ENCODE measurements at regions not wholly inside any gene's neighbourhood (a gene's known extent, or its start where the extent isn't known, plus 50 kb on each side); places are given as distances from the start of the nearest gene placed in this dataset.

DNA sequence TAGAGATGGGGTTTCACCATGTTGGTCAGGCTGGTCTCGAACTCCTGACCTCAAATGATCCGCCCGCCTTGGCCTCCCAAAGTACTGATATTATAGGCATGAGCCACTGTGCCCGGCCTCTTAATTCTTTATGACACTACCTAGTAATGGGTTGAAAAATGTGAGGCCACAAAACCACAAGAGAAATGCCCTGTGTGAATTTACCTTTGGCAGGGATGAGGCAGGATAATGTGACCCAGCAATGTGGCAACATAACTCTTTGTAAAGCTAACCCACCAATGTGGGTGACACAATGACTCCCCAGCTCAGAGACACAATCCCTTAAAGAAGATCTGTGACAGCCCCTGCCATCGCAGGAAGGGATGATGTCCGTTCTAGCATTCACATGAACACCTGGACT is 533.1 kb downstream of the KLF5 start:
- H3K4me1 ChIP-seq (ENCODE audit: control insufficient read depth, insufficient read depth, low read depth, low read length), result no peaks in the 10 kb centered on the region
- H3K4ac ChIP-seq (ENCODE audit: low read depth in 1 of 2, low read length in 2 of 2), result no peak overlapping the region
- no peaks in the 10 kb centered on the region for H3K79me1 ChIP-seq (replicated peaks; ENCODE audit: low read length, poor library complexity, severe bottlenecking)
- no peak overlapping the region for H2AK5ac ChIP-seq (ENCODE audit: low read length, severe bottlenecking)
- no peak for DNase-seq
- no peak overlapping the region for H4K91ac ChIP-seq (ENCODE audit: low read length)
- no peak overlapping the region for H4K8ac ChIP-seq (ENCODE audit: low read length)
- H3K9me3 ChIP-seq (ENCODE audit: control insufficient read depth, low read length), result no peaks in the 10 kb centered on the region
- 98% methylated on average over 6 of the region's 6 CpGs for WGBS
- no peak overlapping the region for H3K9ac ChIP-seq (ENCODE audit: low read length)
- no peak overlapping the region for H3K23ac ChIP-seq (ENCODE audit: low read length in 2 of 2)
- H3K4me3 ChIP-seq (ENCODE audit: insufficient read depth in 1 of 2, low read depth in 1 of 2, low read length in 2 of 2), result no peak overlapping the region
- no peaks in the 10 kb centered on the region for H3K27me3 ChIP-seq (ENCODE audit: control insufficient read depth in 1 of 2, insufficient read depth in 1 of 2, low read length in 2 of 2)
- H2BK5ac ChIP-seq (ENCODE audit: low read depth, low read length, poor library complexity, severe bottlenecking), result no peak overlapping the region
- H3K27ac ChIP-seq (ENCODE audit: low read length, poor library complexity, severe bottlenecking), result no peak overlapping the region
- H3K14ac ChIP-seq (ENCODE audit: low read length in 2 of 2), result no peak overlapping the region
- H2BK15ac ChIP-seq (ENCODE audit: low read depth, poor library complexity, severe bottlenecking), result no peak overlapping the region
- H3K4me2 ChIP-seq (ENCODE audit: low read length, poor library complexity, severe bottlenecking), result no peak overlapping the region
- no peaks in the 10 kb centered on the region for H3K36me3 ChIP-seq (ENCODE audit: control insufficient read depth in 1 of 2, insufficient read depth in 2 of 2, low read depth in 1 of 2, low read length in 2 of 2)
- no peak overlapping the region for H3K18ac ChIP-seq (ENCODE audit: low read depth in 1 of 2, low read length in 2 of 2)
- no peak overlapping the region for H2BK12ac ChIP-seq (ENCODE audit: low read length in 2 of 2)
- no peak overlapping the region for H2AFZ ChIP-seq (ENCODE audit: low read depth, low read length)
- no peak overlapping the region for H2BK120ac ChIP-seq (ENCODE audit: low read depth, low read length)

DNA sequence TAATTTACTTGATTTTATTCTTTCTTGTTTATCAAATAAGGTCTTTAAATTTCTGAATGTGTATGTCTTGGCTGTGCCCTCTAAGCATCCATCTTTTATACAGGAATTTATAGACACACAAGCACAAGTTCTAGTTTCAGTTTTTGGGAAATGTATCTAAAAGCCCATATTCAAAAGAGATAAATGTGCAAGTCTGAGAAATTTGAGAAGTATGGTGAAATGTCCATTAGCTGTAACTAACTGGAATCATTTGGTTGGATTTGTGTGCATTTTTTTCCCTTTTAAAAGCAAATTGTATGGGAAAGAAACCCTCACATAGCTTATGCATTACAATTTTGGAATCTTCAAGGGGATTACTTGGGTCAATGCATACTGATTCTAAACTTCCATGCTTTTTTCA is 532.0 kb downstream of the KLF5 start:
- H2BK120ac ChIP-seq (ENCODE audit: low read depth, low read length), result no peak overlapping the region
- no peak overlapping the region for H3K27ac ChIP-seq (ENCODE audit: low read length, poor library complexity, severe bottlenecking)
- DNase-seq, result no peak
- no peak overlapping the region for H3K23ac ChIP-seq (ENCODE audit: low read length in 2 of 2)
- no peak overlapping the region for H2AFZ ChIP-seq (ENCODE audit: low read depth, low read length)
- no peak overlapping the region for H3K18ac ChIP-seq (ENCODE audit: low read depth in 1 of 2, low read length in 2 of 2)
- H2BK12ac ChIP-seq (ENCODE audit: low read length in 2 of 2), result no peak overlapping the region
- no peaks in the 10 kb centered on the region for H3K9me3 ChIP-seq (ENCODE audit: control insufficient read depth, low read length)
- no peak overlapping the region for H4K91ac ChIP-seq (ENCODE audit: low read length)
- H2BK15ac ChIP-seq (ENCODE audit: low read depth, poor library complexity, severe bottlenecking), result no peak overlapping the region
- H4K8ac ChIP-seq (ENCODE audit: low read length), result no peak overlapping the region
- no peak overlapping the region for H3K4me2 ChIP-seq (ENCODE audit: low read length, poor library complexity, severe bottlenecking)
- H3K4ac ChIP-seq (ENCODE audit: low read depth in 1 of 2, low read length in 2 of 2), result no peak overlapping the region
- no peak overlapping the region for H2AK5ac ChIP-seq (ENCODE audit: low read length, severe bottlenecking)
- no peak overlapping the region for H3K4me3 ChIP-seq (ENCODE audit: insufficient read depth in 1 of 2, low read depth in 1 of 2, low read length in 2 of 2)
- no peaks in the 10 kb centered on the region for H3K27me3 ChIP-seq (ENCODE audit: control insufficient read depth in 1 of 2, insufficient read depth in 1 of 2, low read length in 2 of 2)
- no peak overlapping the region for H3K14ac ChIP-seq (ENCODE audit: low read length in 2 of 2)
- no peaks in the 10 kb centered on the region for H3K36me3 ChIP-seq (ENCODE audit: control insufficient read depth in 1 of 2, insufficient read depth in 2 of 2, low read depth in 1 of 2, low read length in 2 of 2)
- no peaks in the 10 kb centered on the region for H3K4me1 ChIP-seq (ENCODE audit: control insufficient read depth, insufficient read depth, low read depth, low read length)
- H3K9ac ChIP-seq (ENCODE audit: low read length), result no peak overlapping the region
- no peaks in the 10 kb centered on the region for H3K79me1 ChIP-seq (replicated peaks; ENCODE audit: low read length, poor library complexity, severe bottlenecking)
- H2BK5ac ChIP-seq (ENCODE audit: low read depth, low read length, poor library complexity, severe bottlenecking), result no peak overlapping the region

GRCh38 chr13:73585236-73585635 is 526.4 kb downstream of the KLF5 start:
- Histone ChIP-seq H3K9ac (ENCODE audit: low read length) (no peak overlapping the region), H3K23ac (ENCODE audit: low read length in 2 of 2) (no peak overlapping the region), H3K9me3 (ENCODE audit: control insufficient read depth, low read length) (no peaks in the 10 kb centered on the region), H3K79me1 (replicated peaks; ENCODE audit: low read length, poor library complexity, severe bottlenecking) (no peaks in the 10 kb centered on the region), H3K27me3 (ENCODE audit: control insufficient read depth in 1 of 2, insufficient read depth in 1 of 2, low read length in 2 of 2) (no peaks in the 10 kb centered on the region), H2BK5ac (ENCODE audit: low read depth, low read length, poor library complexity, severe bottlenecking) (no peak overlapping the region), H3K4me3 (ENCODE audit: insufficient read depth in 1 of 2, low read depth in 1 of 2, low read length in 2 of 2) (no peak overlapping the region), H2BK120ac (ENCODE audit: low read depth, low read length) (no peak overlapping the region), H2BK12ac (ENCODE audit: low read length in 2 of 2) (no peak overlapping the region), H2AFZ (ENCODE audit: low read depth, low read length) (no peak overlapping the region), H3K36me3 (ENCODE audit: control insufficient read depth in 1 of 2, insufficient read depth in 2 of 2, low read depth in 1 of 2, low read length in 2 of 2) (no peaks in the 10 kb centered on the region), H4K91ac (ENCODE audit: low read length) (no peak overlapping the region), H3K27ac (ENCODE audit: low read length, poor library complexity, severe bottlenecking) (no peak overlapping the region), H3K4me2 (ENCODE audit: low read length, poor library complexity, severe bottlenecking) (no peak overlapping the region), H3K14ac (ENCODE audit: low read length in 2 of 2) (no peak overlapping the region), H3K4ac (ENCODE audit: low read depth in 1 of 2, low read length in 2 of 2) (no peak overlapping the region), H3K18ac (ENCODE audit: low read depth in 1 of 2, low read length in 2 of 2) (no peak overlapping the region), H2AK5ac (ENCODE audit: low read length, severe bottlenecking) (no peak overlapping the region), H4K8ac (ENCODE audit: low read length) (no peak overlapping the region), H3K4me1 (ENCODE audit: control insufficient read depth, insufficient read depth, low read depth, low read length) (no peaks in the 10 kb centered on the region), H2BK15ac (ENCODE audit: low read depth, poor library complexity, severe bottlenecking) (no peak overlapping the region)
- DNase-seq, result no peak
- 93% methylated on average over 2 of the region's 2 CpGs for WGBS

GRCh38 chr13:73583331-73583730 is 524.5 kb downstream of the KLF5 start:
- H3K4me2 ChIP-seq (ENCODE audit: low read length, poor library complexity, severe bottlenecking), result no peak overlapping the region
- H3K4ac ChIP-seq (ENCODE audit: low read depth in 1 of 2, low read length in 2 of 2), result no peak overlapping the region
- H3K9ac ChIP-seq (ENCODE audit: low read length), result no peak overlapping the region
- no peaks in the 10 kb centered on the region for H3K9me3 ChIP-seq (ENCODE audit: control insufficient read depth, low read length)
- no peak for DNase-seq
- H3K14ac ChIP-seq (ENCODE audit: low read length in 2 of 2), result no peak overlapping the region
- H3K36me3 ChIP-seq (ENCODE audit: control insufficient read depth in 1 of 2, insufficient read depth in 2 of 2, low read depth in 1 of 2, low read length in 2 of 2), result no peaks in the 10 kb centered on the region
- no peak overlapping the region for H3K4me3 ChIP-seq (ENCODE audit: insufficient read depth in 1 of 2, low read depth in 1 of 2, low read length in 2 of 2)
- H2BK15ac ChIP-seq (ENCODE audit: low read depth, poor library complexity, severe bottlenecking), result no peak overlapping the region
- no peak overlapping the region for H2AK5ac ChIP-seq (ENCODE audit: low read length, severe bottlenecking)
- no peak overlapping the region for H3K18ac ChIP-seq (ENCODE audit: low read depth in 1 of 2, low read length in 2 of 2)
- H2BK120ac ChIP-seq (ENCODE audit: low read depth, low read length), result no peak overlapping the region
- H3K79me1 ChIP-seq (replicated peaks; ENCODE audit: low read length, poor library complexity, severe bottlenecking), result no peaks in the 10 kb centered on the region
- no peaks in the 10 kb centered on the region for H3K4me1 ChIP-seq (ENCODE audit: control insufficient read depth, insufficient read depth, low read depth, low read length)
- H4K8ac ChIP-seq (ENCODE audit: low read length), result no peak overlapping the region
- no peak overlapping the region for H2BK12ac ChIP-seq (ENCODE audit: low read length in 2 of 2)
- H2AFZ ChIP-seq (ENCODE audit: low read depth, low read length), result no peak overlapping the region
- H4K91ac ChIP-seq (ENCODE audit: low read length), result no peak overlapping the region
- 84% methylated on average over 2 of the region's 3 CpGs for WGBS
- H3K23ac ChIP-seq (ENCODE audit: low read length in 2 of 2), result no peak overlapping the region
- H3K27ac ChIP-seq (ENCODE audit: low read length, poor library complexity, severe bottlenecking), result no peak overlapping the region
- no peak overlapping the region for H2BK5ac ChIP-seq (ENCODE audit: low read depth, low read length, poor library complexity, severe bottlenecking)
- no peaks in the 10 kb centered on the region for H3K27me3 ChIP-seq (ENCODE audit: control insufficient read depth in 1 of 2, insufficient read depth in 1 of 2, low read length in 2 of 2)

Data from mesenchymal stem cell (in vitro differentiated cells and primary cell).